ENCODE measurements at regions not wholly inside any gene's neighbourhood (a gene's known extent, or its start where the extent isn't known, plus 50 kb on each side); places are given as distances from the start of the nearest gene placed in this dataset.

- TF ChIP-seq SIN3A (IDR thresholded peaks at IDR 0.05; ENCODE audit: borderline replicate concordance, insufficient read depth, low read length) (no peak), POLR2AphosphoS5 (IDR thresholded peaks at IDR 0.05; ENCODE audit: low read depth, low read length) (no peak), TAF1 (IDR thresholded peaks at IDR 0.05; ENCODE audit: borderline replicate concordance, insufficient read depth, low read length) (no peak), FOXP2 (optimal IDR thresholded peaks at IDR 0.05; ENCODE audit: borderline replicate concordance, extremely low read depth, extremely low read length, insufficient read depth) (no peak)
- TF ChIP-seq, protein P1, sequence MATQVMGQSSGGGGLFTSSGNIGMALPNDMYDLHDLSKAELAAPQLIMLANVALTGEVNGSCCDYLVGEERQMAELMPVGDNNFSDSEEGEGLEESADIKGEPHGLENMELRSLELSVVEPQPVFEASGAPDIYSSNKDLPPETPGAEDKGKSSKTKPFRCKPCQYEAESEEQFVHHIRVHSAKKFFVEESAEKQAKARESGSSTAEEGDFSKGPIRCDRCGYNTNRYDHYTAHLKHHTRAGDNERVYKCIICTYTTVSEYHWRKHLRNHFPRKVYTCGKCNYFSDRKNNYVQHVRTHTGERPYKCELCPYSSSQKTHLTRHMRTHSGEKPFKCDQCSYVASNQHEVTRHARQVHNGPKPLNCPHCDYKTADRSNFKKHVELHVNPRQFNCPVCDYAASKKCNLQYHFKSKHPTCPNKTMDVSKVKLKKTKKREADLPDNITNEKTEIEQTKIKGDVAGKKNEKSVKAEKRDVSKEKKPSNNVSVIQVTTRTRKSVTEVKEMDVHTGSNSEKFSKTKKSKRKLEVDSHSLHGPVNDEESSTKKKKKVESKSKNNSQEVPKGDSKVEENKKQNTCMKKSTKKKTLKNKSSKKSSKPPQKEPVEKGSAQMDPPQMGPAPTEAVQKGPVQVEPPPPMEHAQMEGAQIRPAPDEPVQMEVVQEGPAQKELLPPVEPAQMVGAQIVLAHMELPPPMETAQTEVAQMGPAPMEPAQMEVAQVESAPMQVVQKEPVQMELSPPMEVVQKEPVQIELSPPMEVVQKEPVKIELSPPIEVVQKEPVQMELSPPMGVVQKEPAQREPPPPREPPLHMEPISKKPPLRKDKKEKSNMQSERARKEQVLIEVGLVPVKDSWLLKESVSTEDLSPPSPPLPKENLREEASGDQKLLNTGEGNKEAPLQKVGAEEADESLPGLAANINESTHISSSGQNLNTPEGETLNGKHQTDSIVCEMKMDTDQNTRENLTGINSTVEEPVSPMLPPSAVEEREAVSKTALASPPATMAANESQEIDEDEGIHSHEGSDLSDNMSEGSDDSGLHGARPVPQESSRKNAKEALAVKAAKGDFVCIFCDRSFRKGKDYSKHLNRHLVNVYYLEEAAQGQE (IDR thresholded peaks at IDR 0.05; ENCODE audit: insufficient read depth in 1 of 2, low read depth in 2 of 2, low read length in 2 of 2) = no peak
These were observed 72.6 kb upstream of the INSIG1 start for GRCh38 chr7:155225095-155225494.

GRCh38 chr7:155225516-155225915 lies 72.2 kb upstream of the INSIG1 start:
- TF ChIP-seq, protein P1 (IDR thresholded peaks at IDR 0.05; ENCODE audit: insufficient read depth in 1 of 2, low read depth in 2 of 2, low read length in 2 of 2) = no peak
- TF ChIP-seq SIN3A (IDR thresholded peaks at IDR 0.05; ENCODE audit: borderline replicate concordance, insufficient read depth, low read length) = no peak
- no peak for TF ChIP-seq TAF1 (IDR thresholded peaks at IDR 0.05; ENCODE audit: borderline replicate concordance, insufficient read depth, low read length)
- no peak for TF ChIP-seq FOXP2 (optimal IDR thresholded peaks at IDR 0.05; ENCODE audit: borderline replicate concordance, extremely low read depth, extremely low read length, insufficient read depth)
- no peak for TF ChIP-seq POLR2AphosphoS5 (IDR thresholded peaks at IDR 0.05; ENCODE audit: low read depth, low read length)

DNA sequence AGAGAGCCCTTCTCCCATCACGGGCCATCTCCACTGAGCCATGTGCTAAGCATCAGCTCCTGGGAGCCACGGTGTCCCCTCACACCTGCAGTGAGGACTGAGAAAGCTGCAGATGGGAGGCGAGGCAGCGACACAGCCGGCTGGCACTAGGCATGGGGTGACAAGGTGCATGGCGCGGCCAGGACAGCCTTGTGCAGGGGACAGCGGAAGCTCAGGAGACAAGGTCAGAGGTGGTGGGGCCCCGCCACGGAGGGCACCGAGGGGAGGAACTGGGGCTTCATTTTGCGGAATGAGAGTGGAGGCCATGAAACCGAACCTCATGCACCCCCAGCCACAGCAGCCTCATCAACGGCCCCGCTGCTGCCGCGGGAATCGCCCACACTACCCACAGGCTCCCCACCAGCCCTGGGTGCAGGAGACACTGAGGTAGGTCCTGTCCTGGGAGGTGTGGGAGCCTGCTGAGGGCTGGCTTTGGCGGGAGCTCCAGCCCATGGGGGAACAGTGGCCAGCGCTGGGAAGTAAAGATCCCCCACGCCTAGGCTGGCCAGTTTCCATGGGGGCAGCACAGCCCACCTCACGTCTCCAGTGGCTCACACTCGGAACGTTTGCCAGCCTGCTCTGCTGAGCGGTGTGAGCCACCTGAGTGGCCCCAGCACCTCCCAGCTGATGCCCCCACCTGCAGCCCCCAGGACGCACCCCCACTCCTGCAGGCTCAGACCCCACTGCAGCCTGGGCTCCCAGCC lies 71.2 kb upstream of the INSIG1 start:
- no peak for TF ChIP-seq TAF1 (IDR thresholded peaks at IDR 0.05; ENCODE audit: borderline replicate concordance, insufficient read depth, low read length)
- TF ChIP-seq SIN3A (IDR thresholded peaks at IDR 0.05; ENCODE audit: borderline replicate concordance, insufficient read depth, low read length) = no peak
- TF ChIP-seq POLR2AphosphoS5 (IDR thresholded peaks at IDR 0.05; ENCODE audit: low read depth, low read length) = no peak
- TF ChIP-seq, protein P1 (IDR thresholded peaks at IDR 0.05; ENCODE audit: insufficient read depth in 1 of 2, low read depth in 2 of 2, low read length in 2 of 2) = no peak
- no peak for TF ChIP-seq FOXP2 (optimal IDR thresholded peaks at IDR 0.05; ENCODE audit: borderline replicate concordance, extremely low read depth, extremely low read length, insufficient read depth)

DNA sequence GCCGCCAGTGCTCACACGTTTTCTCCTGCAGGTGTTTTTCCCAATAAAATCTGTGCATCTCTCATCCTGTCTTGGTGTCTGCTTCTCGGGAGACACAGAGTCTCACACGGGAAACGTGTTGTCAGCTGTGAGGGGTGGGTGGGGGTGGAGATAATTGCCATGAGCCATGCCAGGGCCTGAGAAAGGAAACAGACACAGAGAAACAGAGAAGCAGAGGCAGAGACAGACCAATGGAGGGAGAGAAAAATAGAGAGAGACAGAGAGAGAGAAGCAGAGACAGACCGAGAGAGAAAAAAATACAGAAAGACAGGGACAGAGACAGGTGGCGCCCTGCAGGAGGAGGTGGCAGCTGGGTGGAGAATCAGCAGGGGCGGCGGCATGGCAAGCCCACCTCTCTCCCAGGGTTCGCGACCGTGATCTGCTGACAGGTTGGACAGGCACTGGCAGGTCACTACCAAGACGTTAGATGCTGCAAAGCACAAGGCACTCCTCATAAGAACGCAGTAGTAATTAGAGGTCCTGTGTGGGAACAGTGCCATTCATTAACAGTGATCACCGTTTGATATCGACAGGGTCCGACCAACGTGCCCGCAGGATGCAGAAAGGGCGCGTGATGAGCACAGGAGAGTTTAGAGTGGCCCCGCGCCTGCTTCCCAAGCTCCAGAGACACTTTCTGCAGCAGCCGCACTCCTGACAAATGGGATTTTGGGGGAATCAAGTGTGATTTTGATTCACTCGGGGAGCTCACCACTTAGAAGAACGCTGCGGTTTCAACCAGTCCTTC lies 70.5 kb upstream of the INSIG1 start:
- TF ChIP-seq, protein P1 (IDR thresholded peaks at IDR 0.05; ENCODE audit: insufficient read depth in 1 of 2, low read depth in 2 of 2, low read length in 2 of 2) = no peak
- TF ChIP-seq SIN3A (IDR thresholded peaks at IDR 0.05; ENCODE audit: borderline replicate concordance, insufficient read depth, low read length) = no peak
- TF ChIP-seq FOXP2 (optimal IDR thresholded peaks at IDR 0.05; ENCODE audit: borderline replicate concordance, extremely low read depth, extremely low read length, insufficient read depth) = no peak

All from PFSK-1 (cell line).